HEK293T (cell line): ENCODE measurements at regions not wholly inside any gene's neighbourhood (a gene's known extent, or its start where the extent isn't known, plus 50 kb on each side); places are given as distances from the start of the nearest gene placed in this dataset.

Source experiments
- CTCF ChIA-PET: fragments of 350-600 bp; formaldehyde crosslinking; extraction: SDS; loops from one replicate; lab custom pipeline; 2021; ENCODE audit warnings: antibody characterized with exemption, inconsistent platforms; lab: Yijun Ruan, JAX
- POLR2A ChIA-PET: fragments of 350-600 bp; formaldehyde crosslinking; extraction: SDS; loops from one replicate; lab custom pipeline; 2020; ENCODE audit warnings: antibody characterized with exemption, inconsistent platforms; lab: Yijun Ruan, JAX
- DNase-seq: peaks from one replicate; pipeline ENCODE4 v3.0.0; 2012; ENCODE audit warnings: mixed read lengths; ENCODE audit errors: extremely low spot score
- ARNT ChIP-seq: fragments of 450-650 bp; IDR thresholded peaks from 2 replicates; pipeline ENCODE4 v1.6.1; 2017; ENCODE audit warnings: mild to moderate bottlenecking
- BHLHE40 ChIP-seq: fragments of 450-650 bp; IDR thresholded peaks from 2 replicates; pipeline ENCODE4 v1.6.1; 2016; ENCODE audit warnings: mild to moderate bottlenecking, moderate library complexity, borderline replicate concordance
- CTBP1 ChIP-seq: fragments of 450-650 bp; IDR thresholded peaks from 2 replicates; pipeline ENCODE4 v1.6.1; 2016; ENCODE audit warnings: borderline replicate concordance
- ELF4 ChIP-seq: fragments of 450-650 bp; IDR thresholded peaks from 2 replicates; pipeline ENCODE4 v1.6.1; 2017; ENCODE audit warnings: antibody characterized with exemption
- FOXA1 ChIP-seq: fragments of 450-650 bp; IDR thresholded peaks from 2 replicates; pipeline ENCODE4 v1.6.1; 2016; ENCODE audit warnings: mild to moderate bottlenecking
- FOXK2 ChIP-seq: fragments of 450-650 bp; IDR thresholded peaks from 2 replicates; pipeline ENCODE4 v1.6.1; 2016; ENCODE audit warnings: mild to moderate bottlenecking
- FOXM1 ChIP-seq: fragments of 450-650 bp; IDR thresholded peaks from 2 replicates; pipeline ENCODE4 v1.6.1; 2017; ENCODE audit warnings: mild to moderate bottlenecking, borderline replicate concordance
- HDGF ChIP-seq: fragments of 450-650 bp; IDR thresholded peaks from 2 replicates; pipeline ENCODE4 v1.6.1; 2017; ENCODE audit warnings: antibody characterized with exemption, borderline replicate concordance
- L3MBTL2 ChIP-seq: fragments of 450-650 bp; conservative IDR thresholded peaks from 2 replicates; pipeline ENCODE4 v1.6.1; 2016; ENCODE audit warnings: mild to moderate bottlenecking
- LEF1 ChIP-seq: fragments of 450-650 bp; IDR thresholded peaks from 2 replicates; pipeline ENCODE4 v1.6.1; 2017; ENCODE audit warnings: mild to moderate bottlenecking, borderline replicate concordance
- NFRKB ChIP-seq: fragments of 450-650 bp; IDR thresholded peaks from 2 replicates; pipeline ENCODE4 v1.6.1; 2016; ENCODE audit warnings: mild to moderate bottlenecking, moderate library complexity
- SP1 ChIP-seq: fragments of 450-650 bp; IDR thresholded peaks from 2 replicates; pipeline ENCODE4 v1.6.1; 2017
- SUZ12 ChIP-seq: fragments of 450-650 bp; IDR thresholded peaks from 2 replicates; pipeline ENCODE4 v1.6.1; 2016; ENCODE audit warnings: mild to moderate bottlenecking
- TARDBP ChIP-seq: fragments of 450-650 bp; IDR thresholded peaks from 2 replicates; pipeline ENCODE4 v1.6.1; 2016
- ZNF384 ChIP-seq: fragments of 450-650 bp; IDR thresholded peaks from 2 replicates; pipeline ENCODE4 v1.6.1; 2016
- TF ChIP-seq, protein P1 (sequence below): fragments of 450-650 bp; IDR thresholded peaks from 2 replicates; pipeline ENCODE4 v1.6.1; 2016

DNA sequence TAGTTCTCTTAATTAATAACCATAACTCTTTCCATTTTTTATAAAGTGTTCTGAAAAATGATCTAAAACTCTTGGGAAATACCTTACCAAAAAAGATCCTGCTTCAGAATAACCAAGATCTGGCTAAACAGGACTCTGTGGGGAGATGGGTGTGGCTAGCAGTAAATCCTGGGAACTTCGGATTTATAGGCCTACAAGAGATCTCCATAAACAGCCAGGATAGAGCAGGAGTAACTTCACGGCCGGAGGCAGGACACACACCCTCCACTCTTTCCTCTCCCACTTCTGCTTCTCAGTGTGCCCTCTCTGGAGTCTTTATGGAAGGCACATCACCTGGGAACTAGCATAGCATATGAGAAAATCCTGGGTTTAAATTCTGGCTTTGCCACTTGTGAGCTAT is 309.4 kb upstream of the SOX2 start:
- POLR2A ChIA-PET: no interaction called here
- peak; percentile 16 for DNase-seq
- CTCF ChIA-PET: interaction anchor here (0.6 kb wide), 1 partner anchor 1219 kb away, joined by 4 read pairs; no protein-coding TSS in a partner anchor
- TF ChIP-seq, protein P1, sequence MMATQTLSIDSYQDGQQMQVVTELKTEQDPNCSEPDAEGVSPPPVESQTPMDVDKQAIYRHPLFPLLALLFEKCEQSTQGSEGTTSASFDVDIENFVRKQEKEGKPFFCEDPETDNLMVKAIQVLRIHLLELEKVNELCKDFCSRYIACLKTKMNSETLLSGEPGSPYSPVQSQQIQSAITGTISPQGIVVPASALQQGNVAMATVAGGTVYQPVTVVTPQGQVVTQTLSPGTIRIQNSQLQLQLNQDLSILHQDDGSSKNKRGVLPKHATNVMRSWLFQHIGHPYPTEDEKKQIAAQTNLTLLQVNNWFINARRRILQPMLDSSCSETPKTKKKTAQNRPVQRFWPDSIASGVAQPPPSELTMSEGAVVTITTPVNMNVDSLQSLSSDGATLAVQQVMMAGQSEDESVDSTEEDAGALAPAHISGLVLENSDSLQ: 0 out of 2 replicates have a peak, but pooled peaks have one; percentile 4
- no peak for TF ChIP-seq TARDBP

DNA sequence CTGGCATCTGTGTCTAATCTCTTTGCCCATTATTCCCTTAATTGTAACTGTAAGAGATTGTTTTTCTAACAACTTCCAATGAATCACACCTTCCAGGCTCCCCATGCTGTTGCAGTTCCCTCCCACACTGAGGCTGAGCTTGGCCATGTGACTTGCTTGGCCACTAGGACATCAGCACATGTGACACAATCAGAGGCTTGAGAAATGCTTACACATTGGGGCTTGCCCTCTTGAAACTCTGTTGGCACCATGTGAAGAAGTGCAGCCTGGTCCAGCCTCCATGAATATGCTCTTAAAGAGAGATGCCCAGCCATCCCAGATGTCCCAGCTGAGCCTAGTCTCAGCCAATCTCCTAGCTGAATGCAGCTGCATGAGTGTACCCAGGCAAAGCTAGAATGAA is 326.8 kb upstream of the SOX2 start:
- TF ChIP-seq SP1: no peak
- TF ChIP-seq, protein P1: no peak
- POLR2A ChIA-PET: no interaction called here
- CTCF ChIA-PET: no interaction called here
- DNase-seq: no peak

DNA sequence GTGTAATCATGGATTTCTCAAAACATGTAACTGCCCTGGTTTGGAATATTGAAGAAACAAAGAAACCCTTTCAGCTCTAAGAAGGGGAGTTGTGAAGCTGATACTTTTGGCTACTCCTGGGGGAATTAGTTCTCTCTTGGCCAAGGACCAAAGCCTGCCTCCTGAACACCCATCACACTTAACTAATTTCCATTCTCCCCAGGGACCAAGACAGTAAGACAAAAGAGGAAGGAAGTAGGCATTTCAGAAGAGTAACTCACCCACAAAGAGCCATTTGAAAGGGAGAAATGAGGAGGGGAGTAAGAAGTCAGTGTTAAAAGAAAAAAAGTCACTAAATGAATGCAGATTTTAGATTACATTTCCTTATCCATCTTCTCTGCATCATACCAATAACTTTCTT is 328.0 kb upstream of the SOX2 start:
- POLR2A ChIA-PET: no interaction called here
- TF ChIP-seq CTBP1 (no peak), BHLHE40 (no peak), SUZ12 (no peak), ARNT (no peak), HDGF (no peak), TARDBP (no peak), FOXM1 (no peak), ZNF384 (no peak), LEF1 (no peak), NFRKB (no peak)
- TF ChIP-seq, protein P1: no peak
- CTCF ChIA-PET: no interaction called here
- no peak for DNase-seq

DNA sequence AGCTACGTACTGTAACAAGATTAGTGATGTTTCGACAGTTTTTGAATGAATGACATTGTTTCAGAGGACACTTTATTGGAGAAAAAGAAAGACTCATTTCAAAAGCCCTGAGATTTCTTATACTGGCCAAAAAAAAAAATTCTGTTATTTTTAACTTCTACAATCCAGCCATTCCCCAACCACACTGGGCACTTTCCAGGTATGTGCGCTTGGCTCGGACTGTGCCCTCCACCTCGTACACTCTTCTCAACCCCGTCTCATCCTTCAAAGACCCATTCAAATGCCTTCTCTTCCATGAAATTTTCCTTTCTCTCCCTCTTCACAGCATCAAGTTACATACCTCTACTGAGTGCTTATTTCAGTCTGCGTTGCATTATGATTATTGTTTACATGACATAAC is 328.5 kb upstream of the SOX2 start:
- CTCF ChIA-PET: no interaction called here
- POLR2A ChIA-PET: no interaction called here
- no peak for DNase-seq
- TF ChIP-seq, protein P1: no peak
- TF ChIP-seq BHLHE40 (no peak), ZNF384 (no peak), ARNT (no peak), TARDBP (no peak), HDGF (no peak), FOXM1 (no peak), CTBP1 (no peak), LEF1 (no peak), NFRKB (no peak), SUZ12 (no peak), L3MBTL2 (no peak), SP1 (no peak), ELF4 (no peak), FOXK2 (no peak)

DNA sequence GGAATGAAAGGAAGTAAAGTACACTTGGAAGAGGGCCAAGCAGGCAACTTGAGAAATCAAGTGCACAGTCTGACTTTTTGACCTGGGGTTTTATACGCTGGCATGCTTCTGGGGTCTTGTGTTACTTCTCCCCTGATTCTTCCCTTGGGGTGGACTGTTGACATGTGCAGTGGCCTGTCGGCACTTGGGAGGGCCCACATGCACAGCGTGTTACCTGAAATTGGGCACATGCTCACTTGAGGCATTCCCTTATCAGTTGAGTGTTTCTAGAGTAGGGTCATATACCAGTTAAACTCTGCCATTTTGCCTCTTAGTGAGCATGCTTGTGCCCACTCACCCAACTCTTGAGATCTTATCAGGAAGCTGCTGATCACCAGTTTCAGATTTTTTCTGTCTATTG is 329.1 kb upstream of the SOX2 start:
- POLR2A ChIA-PET: no interaction called here
- no peak for TF ChIP-seq ELF4
- no peak for TF ChIP-seq LEF1
- TF ChIP-seq HDGF: no peak
- no peak for TF ChIP-seq FOXA1
- no peak for TF ChIP-seq BHLHE40
- TF ChIP-seq SUZ12: no peak
- TF ChIP-seq SP1: no peak
- TF ChIP-seq CTBP1: no peak
- no peak for TF ChIP-seq ARNT
- no peak for TF ChIP-seq FOXM1
- TF ChIP-seq L3MBTL2: no peak
- no peak for TF ChIP-seq ZNF384
- TF ChIP-seq NFRKB: no peak
- no peak for TF ChIP-seq TARDBP
- CTCF ChIA-PET: no interaction called here
- no peak for DNase-seq

DNA sequence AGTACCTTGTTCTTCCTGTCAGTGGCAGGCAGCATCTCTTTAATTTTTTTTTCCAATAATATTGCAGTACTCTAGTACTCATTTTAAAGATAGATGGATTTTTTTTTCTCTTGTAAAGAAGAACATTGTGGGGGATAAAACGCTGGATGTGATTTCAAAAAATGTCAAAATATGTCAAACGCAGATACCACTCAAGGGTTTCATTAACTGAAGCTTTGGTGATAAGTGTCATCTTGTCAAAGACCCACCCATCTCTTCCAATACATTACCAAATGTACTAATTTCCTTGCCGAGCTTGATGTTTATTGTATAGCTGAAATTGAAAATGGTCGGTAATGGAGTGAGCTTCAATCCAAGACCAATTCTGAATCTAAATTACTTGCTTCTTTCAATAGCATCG is 332.4 kb upstream of the SOX2 start:
- POLR2A ChIA-PET: no interaction called here
- CTCF ChIA-PET: interaction anchor here (0.6 kb wide), 1 partner anchor 21 kb away, joined by 5 read pairs; no protein-coding TSS in a partner anchor

More for the DNA sequence above, 332.4 kb upstream of the SOX2 start:
- TF ChIP-seq SP1 (no peak), BHLHE40 (no peak), ARNT (no peak), TARDBP (no peak), ZNF384 (no peak)
- DNase-seq: no peak
